Sciatic nerve (tissue), 2 donors: ENCODE measurements at regions not wholly inside any gene's neighbourhood (a gene's known extent, or its start where the extent isn't known, plus 50 kb on each side); places are given as distances from the start of the nearest gene placed in this dataset.
"Not testable (repeated sequence)": the region's sequence is repeated elsewhere in the genome, so short reads cannot be mapped to it uniquely, and the experiment has no call there.

Experiments used
- ATAC-seq: fragments of 200-7000 bp; cut with Tn5 transposase; one replicate; pipeline ENCODE4 v1.9.1; 2020; ENCODE audit warnings: mild to moderate bottlenecking, moderate library complexity
- DNase-seq: peaks from one replicate; pipeline ENCODE4 v3.0.0-alpha.2; 2020; ENCODE audit warnings: low spot score
- intact Hi-C: fragments of 100-400 bp; cut with DNase I; formaldehyde crosslinking; loops from one replicate; pipeline ENCODE4 v1.14.2; 2022
- donor health status: DM: no; HTN: no; CAD: no.
- donor health status: DM: no; HTN: no; CAD: no.

DNA sequence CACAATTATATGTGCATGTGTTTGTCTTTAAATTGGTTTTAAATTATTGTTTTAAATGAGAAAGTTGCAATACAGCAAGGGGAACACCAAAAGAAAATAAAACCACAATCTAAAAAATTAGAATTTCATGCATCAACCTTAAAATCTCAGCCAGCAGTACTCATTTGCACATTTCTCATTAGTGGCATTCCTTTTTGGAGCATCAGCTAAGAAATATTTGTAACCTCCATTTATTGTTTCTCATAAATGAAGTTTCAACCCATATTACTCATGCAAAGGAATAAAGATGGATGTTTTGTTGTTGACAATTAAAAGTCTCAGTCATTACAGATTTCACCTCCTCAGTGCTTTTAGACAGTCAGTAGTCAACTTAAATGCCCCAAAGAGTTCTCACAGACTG is 160.1 kb downstream of the TBX15 start:
- intact Hi-C loops, result no loop called here
- DNase-seq (no peak), ATAC-seq (no peak)

DNA sequence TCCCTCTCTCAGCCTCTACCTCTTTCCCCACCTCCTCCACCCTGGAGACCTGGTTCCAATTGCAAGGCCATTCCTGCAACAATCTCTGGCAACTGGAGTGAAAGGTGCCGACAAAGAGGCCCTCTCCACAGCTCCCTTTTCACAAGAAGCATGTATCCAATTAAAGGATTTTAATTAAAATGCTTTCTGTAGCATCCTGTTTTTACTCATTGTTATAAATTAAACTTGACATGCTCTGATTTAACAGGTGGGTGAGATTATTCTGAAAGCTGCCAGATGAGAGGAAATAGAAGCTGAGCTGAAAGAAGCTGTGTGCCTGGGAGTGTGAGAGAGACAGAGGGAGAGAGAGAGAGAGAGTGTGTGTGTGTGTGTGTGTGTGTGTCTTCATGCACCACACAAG is 160.5 kb downstream of the TBX15 start:
- intact Hi-C loops, result no loop called here
- DNase-seq (no peak), ATAC-seq (no peak)

DNA sequence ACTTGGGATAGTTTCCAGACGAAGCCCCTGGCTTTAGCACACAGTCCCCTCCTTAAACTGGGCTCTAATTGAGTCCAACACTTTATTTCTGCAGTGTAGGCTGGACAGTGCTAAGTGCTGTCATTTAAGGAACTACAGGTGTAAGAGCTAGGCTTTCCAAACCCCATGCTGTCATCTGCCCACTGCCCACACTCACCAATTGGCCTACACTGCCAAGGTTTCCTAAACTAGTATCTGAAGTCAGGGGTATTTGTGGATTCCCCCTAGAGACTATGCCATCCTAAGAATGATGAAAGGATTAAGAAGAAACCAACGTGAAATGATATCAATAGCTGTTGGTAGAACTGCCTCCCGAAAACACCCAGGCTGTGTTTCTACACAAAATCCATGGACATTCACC is 160.9 kb downstream of the TBX15 start:
- ATAC-seq (no peak), DNase-seq (no peak)
- intact Hi-C loops, result no loop called here

DNA sequence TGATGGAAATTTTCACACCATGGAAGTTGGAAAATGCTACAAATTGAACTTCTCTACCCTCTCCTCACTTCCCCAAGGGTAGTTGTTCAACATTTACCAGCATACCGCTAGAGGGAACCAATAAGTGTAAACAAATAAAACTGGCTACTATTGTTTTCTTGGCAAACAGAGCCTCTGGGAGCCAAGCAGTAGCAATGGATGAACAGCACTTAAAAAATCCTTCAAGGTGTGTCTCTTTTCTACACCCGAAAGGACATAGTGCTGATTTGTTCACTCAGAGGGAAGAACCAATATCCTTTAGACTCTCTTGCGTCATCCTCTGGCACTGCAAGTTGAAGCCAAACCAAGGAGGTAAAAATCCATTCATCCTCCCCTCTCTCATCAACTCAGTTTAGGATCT is 161.5 kb downstream of the TBX15 start:
- intact Hi-C loops, result no loop called here
- DNase-seq (no peak), ATAC-seq (no peak)

DNA sequence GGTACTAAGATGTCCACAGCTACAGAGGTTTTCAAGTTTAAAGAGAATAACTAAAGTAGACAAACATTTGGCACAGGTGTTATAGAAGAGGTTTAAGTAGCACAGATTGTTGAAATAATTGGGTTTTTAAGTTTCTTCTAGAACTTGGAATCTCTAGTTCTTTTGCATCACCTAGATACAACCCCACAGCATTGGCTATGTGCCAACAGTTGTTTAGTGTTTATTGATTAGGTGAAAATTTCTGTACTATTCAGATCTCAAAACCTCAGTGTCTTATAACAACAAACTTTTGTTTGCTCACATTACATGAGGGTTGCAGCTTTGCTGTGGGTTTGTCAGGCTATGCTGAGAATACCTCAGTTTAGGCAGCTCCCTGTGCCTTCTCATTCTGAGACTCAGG is 162.5 kb downstream of the TBX15 start:
- intact Hi-C loops, result no loop called here
- no peak for ATAC-seq

DNA sequence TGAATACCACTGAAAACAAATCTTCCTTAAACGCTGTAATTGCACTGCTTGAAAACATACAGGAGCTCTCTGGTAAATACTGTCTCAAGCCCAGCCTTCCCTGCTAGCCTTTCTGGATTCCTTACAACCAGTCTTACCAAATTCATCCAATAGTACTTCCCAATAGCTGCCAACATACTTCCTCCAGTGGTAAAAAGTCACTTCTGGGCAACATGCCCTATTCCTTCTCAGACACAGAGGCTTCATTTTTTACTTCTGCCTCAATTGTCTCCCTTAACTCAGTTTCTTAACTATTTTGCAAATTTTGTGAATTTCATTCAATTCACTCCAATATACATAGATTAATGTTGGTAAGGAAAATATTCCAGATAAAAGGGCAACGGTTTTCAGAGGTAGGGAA is 166.3 kb downstream of the TBX15 start:
- DNase-seq, result no peak
- no peak for ATAC-seq
- intact Hi-C loops, result no loop called here

More for the DNA sequence above, 162.5 kb downstream of the TBX15 start:
- no peak for DNase-seq

DNA sequence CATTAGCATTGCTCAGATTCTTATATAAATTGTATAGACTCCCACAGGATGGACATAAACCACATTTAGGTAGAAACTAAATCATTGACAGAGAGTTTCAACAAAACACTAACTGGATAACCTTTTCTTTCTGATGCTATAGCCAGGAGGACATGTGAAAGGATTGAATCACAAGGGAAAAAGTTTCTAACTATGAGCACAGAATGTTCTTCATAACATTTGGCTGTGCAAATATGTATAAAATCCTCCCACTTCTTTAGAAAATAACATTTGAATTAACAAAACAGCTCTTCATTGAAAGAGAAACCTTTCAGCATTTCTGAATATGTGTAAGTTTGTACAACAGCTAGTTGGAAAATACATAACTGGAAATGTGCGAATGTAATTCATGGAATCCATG is 167.3 kb downstream of the TBX15 start:
- ATAC-seq, result no peak
- DNase-seq, result no peak
- intact Hi-C loops, result no loop called here

DNA sequence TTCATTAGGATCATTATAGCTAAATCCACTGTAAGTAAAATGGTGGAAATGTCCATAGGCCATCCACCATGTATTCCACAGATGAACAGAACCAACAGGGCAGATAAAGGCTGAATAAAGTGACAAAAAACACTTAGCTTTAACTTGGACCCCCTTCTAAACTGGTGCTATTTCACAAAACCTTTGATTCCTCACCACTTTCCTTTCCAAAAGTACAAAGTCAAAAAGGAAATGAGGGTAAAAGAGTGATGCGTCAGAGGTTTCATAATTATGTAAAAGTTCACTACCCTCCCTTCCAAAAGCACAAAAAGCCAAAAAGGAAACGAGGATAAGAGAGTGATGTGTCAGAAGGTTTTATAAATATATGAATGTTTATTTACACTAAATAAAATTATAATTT is 172.2 kb downstream of the TBX15 start:
- intact Hi-C loops, result no loop called here

DNA sequence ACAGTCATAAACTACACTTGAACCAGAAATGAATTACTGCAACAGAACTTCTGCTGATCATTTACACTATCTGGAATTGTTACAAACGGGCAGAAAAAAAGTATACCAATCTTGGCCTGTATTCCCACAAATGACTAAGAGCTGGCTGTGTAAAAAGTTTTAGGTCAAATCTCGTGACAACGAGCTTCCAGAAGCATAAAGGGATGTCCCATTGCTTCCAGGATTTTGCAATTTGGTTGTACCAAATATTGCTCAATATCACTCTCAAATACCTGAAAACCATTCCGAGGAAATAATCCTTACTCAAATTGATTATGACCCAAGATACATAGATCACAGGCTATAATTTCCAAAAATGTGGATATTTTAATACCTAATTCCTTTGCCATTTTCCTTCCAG is 175.6 kb downstream of the TBX15 start:
- intact Hi-C loops, result no loop called here
- ATAC-seq (no peak), DNase-seq (no peak)

More for the DNA sequence above, 172.2 kb downstream of the TBX15 start:
- ATAC-seq (peak; percentile 63), DNase-seq (no peak)

DNA sequence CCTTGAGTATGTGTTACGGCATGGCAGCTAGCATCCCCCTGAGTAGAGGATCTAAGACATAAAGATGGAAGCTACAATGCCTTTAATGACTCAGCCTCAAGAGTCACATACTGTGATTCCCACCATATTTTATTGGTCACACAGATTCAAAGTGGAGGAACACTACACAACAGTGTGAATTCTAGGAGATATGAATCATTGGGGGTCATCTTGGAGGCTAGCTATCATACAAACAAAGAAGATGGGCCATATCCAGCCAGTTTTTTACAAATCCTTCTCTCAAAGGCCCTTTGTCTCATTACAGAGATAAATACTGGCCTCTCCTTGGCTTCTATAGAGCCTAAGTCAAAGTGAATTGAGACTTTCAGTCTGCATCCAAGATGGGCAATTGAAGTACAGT is 177.0 kb downstream of the TBX15 start:
- DNase-seq (no peak), ATAC-seq (no peak)
- intact Hi-C loops, result no loop called here

DNA sequence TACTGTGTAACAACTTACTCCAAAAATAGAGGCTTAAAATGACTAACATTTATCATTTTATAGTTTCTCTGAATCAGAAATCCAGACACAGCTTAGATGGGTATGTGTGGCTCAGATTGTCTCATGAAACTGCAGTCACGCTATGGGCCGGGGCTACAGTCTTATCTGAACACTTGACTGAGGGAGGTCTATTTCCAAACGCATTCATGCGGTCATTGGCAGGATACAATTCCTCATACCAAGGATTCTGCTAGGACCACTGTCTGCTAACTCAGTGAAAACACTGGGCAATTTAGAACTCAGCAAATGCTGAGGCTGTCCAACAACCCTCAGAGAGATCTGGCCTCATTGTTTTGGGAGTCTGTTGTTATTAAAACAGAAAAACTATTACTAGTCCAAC is 178.6 kb downstream of the TBX15 start:
- ATAC-seq (no peak), DNase-seq (no peak)
- intact Hi-C loops, result no loop called here

DNA sequence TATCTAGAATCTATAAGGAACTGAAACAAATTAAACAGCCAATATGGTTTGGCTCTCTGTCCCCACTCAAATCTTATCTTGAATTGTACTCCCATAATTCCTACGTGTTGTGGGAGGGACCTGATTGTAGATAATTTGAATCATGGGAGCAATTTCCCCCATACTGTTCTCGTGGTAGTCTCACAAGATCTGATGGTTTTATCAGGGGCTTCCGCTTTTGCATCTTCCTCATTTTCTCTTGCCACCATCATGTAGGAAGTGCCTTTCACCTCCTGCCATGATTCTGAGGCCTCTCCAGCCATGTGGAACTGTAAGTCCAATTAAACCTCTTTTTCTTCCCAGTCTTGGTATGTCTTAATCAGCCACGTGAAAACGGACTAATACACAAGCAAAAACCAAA is 185.0 kb downstream of the TBX15 start:
- intact Hi-C loops, DNase-seq, ATAC-seq: not testable (repeated sequence)

DNA sequence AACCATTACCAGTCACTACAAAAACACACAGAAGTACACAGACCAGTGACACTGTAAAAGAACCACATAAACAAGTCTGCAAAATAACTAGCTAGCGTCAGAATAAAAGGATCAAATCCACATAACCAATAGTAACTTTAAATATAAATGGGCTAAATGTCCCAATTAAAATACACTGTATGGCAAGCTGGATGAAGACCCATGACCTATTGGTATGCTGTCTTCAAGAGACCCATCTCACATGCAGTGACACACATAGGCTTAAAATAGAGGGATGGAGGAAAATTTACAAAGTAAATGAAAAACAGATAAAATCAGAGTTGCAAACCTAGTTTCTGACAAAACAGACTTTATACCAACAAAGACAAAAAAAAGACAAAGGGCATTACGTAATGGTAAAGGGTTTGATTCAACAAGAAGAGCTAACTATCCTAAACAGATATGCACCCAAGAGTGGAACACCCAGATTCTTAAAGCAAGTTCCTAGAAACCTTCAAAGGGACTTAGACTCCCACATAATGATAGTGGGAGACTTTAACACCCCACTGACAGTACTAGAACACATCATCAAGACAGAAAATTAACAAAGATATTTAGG is 196.9 kb downstream of the TBX15 start:
- intact Hi-C loops, result no loop called here
- DNase-seq, result no peak
- no peak for ATAC-seq

DNA sequence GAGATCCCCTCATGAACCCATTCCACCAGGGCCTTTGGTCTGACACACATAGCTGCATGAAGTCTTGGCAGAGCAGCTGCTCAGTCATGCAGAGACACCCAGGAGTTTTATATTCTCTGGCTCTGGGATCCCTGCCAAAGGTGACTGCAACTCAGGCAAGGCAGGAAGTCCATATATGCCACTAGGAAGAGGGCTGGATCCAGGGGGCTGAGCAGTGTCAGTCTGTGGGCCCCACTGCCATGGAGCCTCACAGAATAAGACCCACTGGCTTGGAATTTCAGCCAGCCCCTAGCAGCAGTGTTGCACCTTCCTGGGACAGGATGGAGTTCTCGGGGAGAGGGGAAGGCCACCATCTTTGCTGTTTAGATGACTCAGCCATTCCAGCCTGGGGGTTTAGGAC is 199.7 kb downstream of the TBX15 start:
- intact Hi-C loops, result no loop called here
- ATAC-seq (no peak), DNase-seq (no peak)

DNA sequence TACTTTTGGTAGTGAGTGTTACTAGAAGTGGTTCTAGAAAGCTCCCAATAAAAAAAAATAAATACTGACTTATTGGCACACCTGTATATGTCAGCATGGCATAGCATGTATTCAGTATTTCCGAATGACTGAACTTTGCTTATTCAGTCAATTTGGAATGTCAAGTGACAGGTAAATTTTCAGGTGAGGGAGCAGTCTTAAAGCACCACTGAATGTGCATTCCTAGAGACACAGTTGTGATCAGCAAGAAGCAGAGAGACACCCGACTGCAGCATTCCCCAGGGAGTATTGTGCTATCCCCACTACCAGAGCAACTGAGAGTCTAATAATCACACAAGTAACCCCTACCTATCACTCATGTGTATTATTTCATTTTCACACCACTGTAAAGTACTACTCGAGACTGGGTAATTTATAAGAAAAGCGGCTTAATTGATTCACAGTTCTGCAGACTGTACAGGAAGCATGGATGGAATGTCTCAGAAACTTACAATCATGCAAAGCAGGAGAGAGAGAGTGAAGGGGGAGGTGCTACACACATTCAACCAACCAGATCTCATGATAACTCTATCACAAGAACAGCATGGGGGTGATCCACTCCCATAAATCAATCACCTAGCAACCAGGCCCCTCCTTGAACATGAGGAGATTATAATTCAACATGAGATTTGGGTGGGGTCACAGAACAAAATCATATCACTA is 201.5 kb downstream of the TBX15 start:
- no peak for DNase-seq
- intact Hi-C loops, result no loop called here
- no peak for ATAC-seq

DNA sequence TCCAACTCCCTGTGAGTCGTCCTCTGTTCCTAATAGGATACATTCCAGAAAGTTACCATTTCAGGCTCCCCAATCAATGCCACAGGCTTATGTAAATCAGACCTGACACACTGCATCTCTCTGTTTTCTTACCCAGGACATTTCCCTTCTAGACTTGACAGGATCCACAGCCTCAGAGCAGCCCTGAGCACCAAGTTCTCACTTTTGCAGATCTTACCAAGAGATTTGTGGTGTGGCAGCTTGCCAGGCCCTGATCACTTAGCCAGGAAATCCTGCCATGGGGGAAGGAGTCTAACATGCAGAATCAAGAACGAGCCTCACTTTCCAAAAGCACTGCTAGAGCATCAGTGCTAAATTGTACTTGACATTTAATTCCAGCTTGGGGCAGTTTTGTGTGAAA is 202.9 kb downstream of the TBX15 start:
- peak; percentile 67 for DNase-seq
- ATAC-seq, result peak; percentile 62
- intact Hi-C loops, result no loop called here

DNA sequence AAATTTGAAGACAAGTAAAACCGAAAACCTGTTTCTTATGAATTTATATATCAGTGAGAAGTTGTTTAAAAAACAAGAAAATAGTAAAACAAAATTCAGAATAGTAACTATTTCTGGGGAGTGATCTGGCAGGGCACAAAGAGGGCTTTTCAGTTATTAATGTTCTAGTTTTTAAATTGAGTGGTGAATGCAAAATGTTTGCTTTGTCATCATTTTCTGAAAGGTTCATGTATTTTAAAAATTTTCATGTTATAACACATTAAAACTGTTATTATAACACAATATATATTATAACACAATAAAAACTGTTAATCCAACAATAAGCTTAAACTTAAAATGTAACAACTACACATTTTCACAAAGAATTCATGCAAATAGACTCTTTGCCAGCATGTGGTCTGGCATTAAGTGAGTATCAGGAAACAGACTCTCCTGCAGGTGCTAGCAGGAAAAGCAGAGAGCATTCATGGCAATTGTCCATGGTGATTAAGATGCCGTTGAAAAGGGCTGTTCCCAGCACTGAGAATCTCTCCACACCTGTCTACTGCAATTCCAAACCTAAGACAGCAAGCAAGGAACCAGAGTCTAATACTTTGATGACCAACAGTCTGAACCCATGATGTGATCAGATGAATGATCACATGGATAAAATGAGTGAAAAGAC is 204.9 kb downstream of the TBX15 start:
- intact Hi-C loops, result no loop called here
- ATAC-seq (no peak), DNase-seq (no peak)

DNA sequence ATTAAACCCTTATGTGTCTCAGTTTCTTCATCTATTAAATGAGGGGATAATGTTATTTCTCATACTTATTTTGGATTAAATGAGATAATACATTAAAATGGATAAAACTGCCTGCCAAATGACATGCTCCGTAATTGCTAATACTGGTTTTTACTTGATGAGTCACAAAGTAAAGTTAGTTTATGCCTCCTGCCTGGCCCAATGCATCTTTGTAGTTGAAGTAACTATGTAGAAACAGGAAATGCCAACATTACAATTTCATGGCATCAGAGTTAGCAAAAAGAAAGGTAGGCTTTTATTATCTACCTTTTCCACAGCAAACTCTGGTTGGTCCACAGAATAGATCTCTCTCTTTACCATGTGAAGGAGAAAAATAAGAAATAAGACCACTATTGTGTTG is 214.5 kb downstream of the TBX15 start:
- intact Hi-C loops, result no loop called here
- DNase-seq (no peak), ATAC-seq (no peak)

DNA sequence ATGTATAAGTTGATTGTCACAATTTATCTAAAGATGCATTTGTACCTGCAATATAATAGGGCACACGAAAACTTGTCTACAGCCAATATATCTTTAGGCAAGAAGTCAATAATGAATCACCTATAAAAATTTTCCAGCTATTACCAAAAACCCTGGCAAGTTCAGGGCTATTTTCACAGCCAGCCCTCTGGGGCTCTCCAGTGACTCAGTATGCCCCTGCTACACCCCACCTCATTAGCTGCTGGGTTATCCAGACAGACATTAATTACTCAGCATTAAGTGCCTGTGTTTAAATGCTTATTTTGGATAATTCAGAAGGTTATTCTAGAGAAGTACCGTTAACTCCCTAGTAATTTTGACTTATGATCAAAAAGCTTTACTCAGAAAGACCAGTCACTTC is 220.2 kb downstream of the TBX15 start:
- ATAC-seq (no peak), DNase-seq (no peak)
- intact Hi-C loops, result no loop called here

DNA sequence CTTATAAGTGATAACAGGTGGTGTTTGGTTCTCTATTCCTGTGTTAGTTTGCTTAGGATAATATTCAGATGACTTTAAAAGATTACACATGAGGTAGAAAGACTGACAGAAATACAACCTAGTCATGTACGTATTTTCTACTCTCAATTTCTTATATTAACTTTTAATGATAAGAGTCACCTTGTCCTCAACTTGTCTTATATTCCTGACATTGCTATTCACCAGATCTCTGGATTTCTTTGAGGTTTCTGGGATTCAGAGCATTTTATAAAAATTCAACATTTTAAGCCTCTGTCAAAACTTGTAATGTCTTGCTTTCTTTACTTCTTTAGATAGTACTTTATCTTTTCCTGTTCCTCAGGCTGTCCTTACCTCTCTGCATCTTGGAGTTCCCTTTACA is 234.2 kb downstream of the TBX15 start:
- no peak for DNase-seq
- intact Hi-C loops, result no loop called here
- no peak for ATAC-seq

DNA sequence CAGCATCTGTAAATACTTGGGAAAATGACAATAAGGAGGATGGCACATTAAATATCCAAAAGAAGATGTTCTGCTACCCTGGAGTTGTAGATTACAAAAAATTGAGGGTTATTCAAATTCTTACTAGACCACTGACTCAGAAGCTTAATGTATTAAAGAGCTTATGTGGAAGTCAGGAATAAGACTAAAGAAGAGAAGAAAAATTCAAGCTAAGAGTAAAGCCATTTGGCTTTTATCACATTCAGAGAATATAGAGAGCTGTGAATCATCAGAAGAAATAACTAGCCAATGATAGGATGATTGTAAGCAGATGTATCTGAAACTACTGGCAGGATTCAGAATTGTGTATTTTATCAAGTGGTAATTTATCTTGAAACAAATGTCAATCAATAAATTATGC is 237.0 kb downstream of the TBX15 start:
- intact Hi-C loops, result no loop called here
- no peak for ATAC-seq
- no peak for DNase-seq
